ENCODE measurements at regions not wholly inside any gene's neighbourhood (a gene's known extent, or its start where the extent isn't known, plus 50 kb on each side); places are given as distances from the start of the nearest gene placed in this dataset.

- TF ChIP-seq CTCF (IDR thresholded peaks at IDR 0.05; ENCODE audit: extremely low read depth, missing control alignments) = no peak
- no peak for DNase-seq (ENCODE audit: low spot score)
These were observed 223.2 kb upstream of the PGRMC2 start for GRCh38 chr4:128510850-128511249.

DNA sequence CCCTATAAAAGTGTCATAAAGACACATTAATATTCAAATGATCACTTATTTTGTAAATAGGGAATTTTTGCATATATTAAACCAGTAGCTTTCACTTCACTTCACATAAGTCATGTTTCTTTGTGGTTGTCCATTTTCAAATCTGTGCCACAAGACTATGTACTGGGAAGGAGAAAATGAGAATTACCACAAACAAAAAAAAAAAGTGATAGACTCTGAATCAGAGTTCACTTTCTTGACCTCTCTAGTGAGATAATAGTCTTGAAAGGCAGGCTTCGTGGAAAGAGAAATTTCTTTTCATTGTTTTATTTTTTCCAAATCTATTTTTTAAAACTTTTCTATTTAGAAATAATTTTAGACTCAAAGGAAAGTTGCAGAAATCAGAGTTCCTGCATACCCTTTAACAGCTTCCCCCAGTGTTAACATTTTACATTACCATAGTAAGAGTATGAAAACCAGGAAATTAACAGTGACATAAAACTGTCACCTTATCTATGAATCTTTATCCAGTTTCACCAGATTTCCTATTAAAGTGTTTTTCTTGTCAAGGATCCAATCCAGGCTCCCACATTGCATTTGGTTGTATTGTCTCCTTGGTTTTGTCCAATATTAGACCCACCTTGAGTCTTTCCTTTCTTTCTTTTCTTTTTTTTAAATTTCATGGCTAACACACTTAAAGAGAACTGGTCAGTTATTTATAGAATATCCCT is 215.4 kb upstream of the PGRMC2 start:
- TF ChIP-seq CTCF (IDR thresholded peaks at IDR 0.05; ENCODE audit: extremely low read depth, missing control alignments) = no peak
- no peak for DNase-seq (ENCODE audit: low spot score)

DNA sequence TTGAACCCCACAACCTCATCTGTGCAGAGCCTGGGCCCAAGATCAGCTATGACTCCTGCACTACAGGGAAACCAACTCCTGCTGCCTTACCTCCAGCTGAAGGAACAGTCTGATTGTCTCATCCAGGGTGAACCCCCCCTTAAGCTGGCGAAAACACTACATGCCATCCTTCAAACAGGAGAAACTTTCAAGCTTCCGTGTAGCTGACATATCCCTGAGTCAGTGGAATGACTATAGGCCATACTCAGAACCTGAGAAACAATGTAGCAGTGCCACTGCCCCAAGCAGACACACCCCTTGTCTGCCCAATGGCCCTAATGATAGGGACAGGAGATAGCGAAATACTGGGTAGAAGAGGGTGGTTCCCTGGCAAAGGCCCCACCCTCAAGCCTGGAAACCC is 213.6 kb upstream of the PGRMC2 start:
- no peak for DNase-seq (ENCODE audit: low spot score)
- no peak for TF ChIP-seq CTCF (IDR thresholded peaks at IDR 0.05; ENCODE audit: extremely low read depth, missing control alignments)

DNA sequence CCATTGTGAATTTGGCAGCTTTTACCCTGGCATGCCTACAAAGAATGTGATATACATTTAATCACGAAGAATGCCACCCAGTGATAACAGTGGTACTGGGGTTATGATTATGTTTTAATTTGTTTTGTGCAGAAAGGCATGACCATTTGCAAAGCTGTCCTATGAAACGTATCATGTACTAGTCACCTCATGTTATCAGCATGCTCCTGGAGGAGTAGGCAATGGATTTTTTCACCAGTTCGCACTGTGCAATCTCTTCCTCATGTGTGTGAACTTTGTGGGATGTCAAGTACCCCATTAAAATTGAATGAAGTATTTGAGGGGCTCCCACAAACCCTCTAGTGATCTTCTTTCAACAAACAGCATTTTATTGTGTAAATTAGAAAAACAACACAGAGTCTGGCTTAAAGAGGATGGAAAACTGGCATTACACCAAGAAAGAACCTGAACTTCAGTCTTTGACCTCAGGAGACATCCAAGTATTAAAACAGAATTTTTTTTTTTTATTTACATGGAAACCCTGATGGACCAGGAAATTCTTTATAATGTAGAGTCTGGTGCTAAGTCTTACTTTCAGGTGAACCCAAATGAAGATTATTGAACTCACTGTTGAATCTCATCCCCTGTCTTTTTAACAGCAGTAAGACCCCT is 200.6 kb upstream of the PGRMC2 start:
- no peak for DNase-seq (ENCODE audit: low spot score)
- no peak for TF ChIP-seq CTCF (IDR thresholded peaks at IDR 0.05; ENCODE audit: extremely low read depth, missing control alignments)

- no peak for TF ChIP-seq CTCF (IDR thresholded peaks at IDR 0.05; ENCODE audit: extremely low read depth, missing control alignments)
- no peak for DNase-seq (ENCODE audit: low spot score)
These were observed 197.3 kb upstream of the PGRMC2 start for GRCh38 chr4:128484896-128485295.

GRCh38 chr4:128483816-128484215 is 196.2 kb upstream of the PGRMC2 start:
- DNase-seq (ENCODE audit: low spot score) = no peak
- TF ChIP-seq CTCF (IDR thresholded peaks at IDR 0.05; ENCODE audit: extremely low read depth, missing control alignments) = no peak

GRCh38 chr4:128483041-128483440 is 195.4 kb upstream of the PGRMC2 start:
- no peak for TF ChIP-seq CTCF (IDR thresholded peaks at IDR 0.05; ENCODE audit: extremely low read depth, missing control alignments)
- DNase-seq (ENCODE audit: low spot score) = no peak

All from GM20000 (cell line).